Smooth muscle cell (in vitro differentiated cells): ENCODE measurements at regions not wholly inside any gene's neighbourhood (a gene's known extent, or its start where the extent isn't known, plus 50 kb on each side); places are given as distances from the start of the nearest gene placed in this dataset. TPM values are rescaled to one million over a fixed set of nuclear protein-coding genes. Genes with fewer than 3 reads are reported as not detected.

Source experiments
- DNase-seq: peaks from one replicate; lab custom pipeline; 2025; ENCODE audit not compliant: unreplicated experiment; lab: John Stamatoyannopoulos, UW
- H2AFZ ChIP-seq: fragments of 200-600 bp; sonication (generic); 2 replicates; pipeline ENCODE4 v1.6.0; 2016; ENCODE audit warnings: antibody characterized with exemption, low read depth, mild to moderate bottlenecking
- H3F3A ChIP-seq: fragments of 200-600 bp; sonication (generic); 2 replicates; pipeline ENCODE4 v1.6.0; 2017; ENCODE audit warnings: antibody characterized with exemption, low read depth
- H3K27ac ChIP-seq: fragments of 200-600 bp; sonication (generic); 2 replicates; pipeline ENCODE4 v1.5.1; 2016; ENCODE audit warnings: low read depth, mild to moderate bottlenecking
- H3K27me3 ChIP-seq: fragments of 200-600 bp; sonication (generic); 2 replicates; pipeline ENCODE4 v1.6.1; 2016; ENCODE audit warnings: low read depth, mild to moderate bottlenecking
- H3K36me3 ChIP-seq: fragments of 200-600 bp; sonication (generic); 2 replicates; pipeline ENCODE4 v1.5.1; 2016; ENCODE audit warnings: low read depth
- H3K4me1 ChIP-seq: fragments of 200-600 bp; sonication (generic); 2 replicates; pipeline ENCODE4 v1.5.1; 2016; ENCODE audit warnings: low read depth
- H3K4me2 ChIP-seq: fragments of 200-600 bp; sonication (generic); 2 replicates; pipeline ENCODE4 v1.6.0; 2016; ENCODE audit warnings: mild to moderate bottlenecking
- H3K4me3 ChIP-seq: fragments of 200-600 bp; sonication (generic); 2 replicates; pipeline ENCODE4 v1.5.1; 2016; ENCODE audit warnings: mild to moderate bottlenecking
- H3K79me2 ChIP-seq: fragments of 200-600 bp; sonication (generic); 2 replicates; pipeline ENCODE4 v1.6.0; 2016; ENCODE audit warnings: low read depth, mild to moderate bottlenecking
- H3K9ac ChIP-seq: fragments of 200-600 bp; sonication (generic); 2 replicates; pipeline ENCODE4 v1.6.0; 2016; ENCODE audit warnings: low read depth
- H3K9me3 ChIP-seq: fragments of 200-600 bp; sonication (generic); replicated peaks from 2 replicates; pipeline ENCODE4 v1.5.1; 2016; ENCODE audit warnings: low read depth
- H4K20me1 ChIP-seq: fragments of 200-600 bp; sonication (generic); 2 replicates; pipeline ENCODE4 v1.6.0; 2016; ENCODE audit warnings: low read depth
- CTCF ChIP-seq: fragments of 200-600 bp; sonication (generic); IDR thresholded peaks from 2 replicates; pipeline ENCODE4 v1.5.1; 2017; ENCODE audit warnings: borderline replicate concordance, mild to moderate bottlenecking, antibody characterized with exemption; ENCODE audit not compliant: insufficient read depth, poor library complexity, severe bottlenecking
- WGBS: methylation state at CpG from one replicate; pipeline ENCODE4 v1.1.7; 2016; ENCODE audit warnings: low lambda C conversion rate; 5-methylcytosine and 5-hydroxymethylcytosine counted together
- small RNA-seq: library from RNA; depleted of rRNA; stranded (forward); fragments of <200 nt; gene quantifications from one replicate; pipeline ENCODE3, GENCODE V24; 2014

DNA sequence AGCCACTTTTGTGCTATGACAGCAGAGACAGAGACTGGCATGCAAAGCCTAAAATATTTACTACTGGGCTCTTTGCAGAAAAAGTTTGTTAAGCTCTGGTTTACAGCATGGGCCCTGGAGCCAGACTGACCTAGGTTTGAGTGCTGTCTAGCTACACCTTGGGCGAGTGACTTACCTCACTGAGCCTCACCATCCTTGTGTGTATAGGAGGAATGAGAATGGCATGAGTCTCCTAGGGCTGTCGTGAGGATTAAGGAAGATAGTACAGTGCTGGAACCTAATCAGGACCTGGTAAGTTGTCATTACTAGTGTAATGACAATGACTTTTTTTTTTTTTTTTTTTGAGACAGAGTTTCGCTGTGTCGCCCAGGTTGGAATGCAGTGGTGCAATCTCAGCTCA is 65.2 kb downstream of the MSX2 start:
- Histone ChIP-seq H3K9ac (no peak overlapping the region), H3K4me2 (no peak overlapping the region), H3K27me3 (no peaks in the 10 kb centered on the region), H3K4me3 (no peak overlapping the region), H3K9me3 (no peaks in the 10 kb centered on the region), H3K36me3 (no peaks in the 10 kb centered on the region), H3K4me1 (no peaks in the 10 kb centered on the region), H3F3A (no peaks in the 10 kb centered on the region), H3K27ac (no peak overlapping the region), H4K20me1 (no peaks in the 10 kb centered on the region), H2AFZ (no peak overlapping the region), H3K79me2 (no peaks in the 10 kb centered on the region)
- 62% methylated on average over 4 of the region's 4 CpGs for WGBS
- no peak for DNase-seq
- no peak for TF ChIP-seq CTCF

DNA sequence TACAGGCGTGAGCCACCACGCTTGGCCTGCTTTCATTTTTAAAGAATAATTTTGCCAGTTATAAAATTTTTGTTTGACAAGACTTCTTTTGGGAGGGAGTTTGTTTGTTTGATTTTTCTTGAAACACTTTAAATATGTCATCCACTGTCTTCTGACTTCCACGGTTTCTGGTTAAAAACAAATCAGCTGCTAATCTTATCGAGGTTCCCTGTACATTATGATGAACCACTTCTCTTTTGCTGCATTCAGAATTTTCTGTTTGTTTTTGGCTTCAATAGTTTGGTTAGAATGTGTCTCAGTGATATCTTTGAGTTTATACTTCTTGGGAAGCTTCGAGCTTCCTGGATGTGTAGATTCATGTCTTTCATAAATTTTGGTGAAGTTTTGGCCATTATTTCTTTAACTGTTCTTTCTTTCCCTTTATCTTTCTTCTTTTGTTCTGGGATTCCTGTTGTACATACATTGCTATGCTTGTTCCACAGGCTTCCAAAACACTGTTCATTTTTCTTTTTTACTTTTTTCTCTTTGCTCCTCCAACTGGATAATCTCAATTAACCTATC is 60.8 kb downstream of the MSX2 start:
- 94% methylated on average over 5 of the region's 5 CpGs for WGBS
- no peak overlapping the region for H3K27ac ChIP-seq
- no peak for TF ChIP-seq CTCF
- H3K4me2 ChIP-seq = no peak overlapping the region
- no peaks in the 10 kb centered on the region for H3K27me3 ChIP-seq
- H3K9me3 ChIP-seq = no peaks in the 10 kb centered on the region
- no peak for DNase-seq
- H3F3A ChIP-seq = no peaks in the 10 kb centered on the region
- no peaks in the 10 kb centered on the region for H3K4me1 ChIP-seq
- H3K79me2 ChIP-seq = no peaks in the 10 kb centered on the region
- no peaks in the 10 kb centered on the region for H4K20me1 ChIP-seq
- no peak overlapping the region for H3K9ac ChIP-seq
- H3K36me3 ChIP-seq = no peaks in the 10 kb centered on the region
- H2AFZ ChIP-seq = no peak overlapping the region
- no peak overlapping the region for H3K4me3 ChIP-seq

Small RNA genes in the stretch of these regions (small RNA-seq; reads per million reads assigned to genes)
- gene AC008413.1 = not detected
